SK-N-SH (cell line): ENCODE measurements at regions not wholly inside any gene's neighbourhood (a gene's known extent, or its start where the extent isn't known, plus 50 kb on each side); places are given as distances from the start of the nearest gene placed in this dataset.

Experiments
- CTCF ChIP-seq: fragments of 200-600 bp; sonication (generic); IDR thresholded peaks from 2 replicates; pipeline ENCODE4 v1.6.1; 2017; ENCODE audit warnings: antibody characterized with exemption, mild to moderate bottlenecking, moderate library complexity
- EP300 ChIP-seq, 2 experiments: IDR thresholded peaks; 2 replicates each; pipeline versions ENCODE4 v1.4.0 to v1.6.1; 2012; ENCODE audit warnings: borderline replicate concordance in 1 of 2, low read depth in 1 of 2, low read length in 1 of 2
- GABPA ChIP-seq: IDR thresholded peaks from 2 replicates; pipeline ENCODE4 v1.4.0; 2012; ENCODE audit warnings: low read depth, mild to moderate bottlenecking
- MAX ChIP-seq: IDR thresholded peaks from 2 replicates; pipeline ENCODE4 v1.4.0; 2012; ENCODE audit warnings: low read depth
- MXI1 ChIP-seq: IDR thresholded peaks from 2 replicates; pipeline ENCODE4 v1.6.1; 2012; ENCODE audit warnings: mild to moderate bottlenecking, low read depth, low read length, improper control_type of control experiment
- PBX3 ChIP-seq: IDR thresholded peaks from 2 replicates; pipeline ENCODE4; 2012
- POLR2AphosphoS5 ChIP-seq: IDR thresholded peaks from 2 replicates; pipeline ENCODE4 v1.6.1; 2012; ENCODE audit warnings: low read depth, low read length
- RAD21 ChIP-seq: IDR thresholded peaks from 2 replicates; pipeline ENCODE4 v1.6.1; 2012; ENCODE audit warnings: mild to moderate bottlenecking, low read length
- SMC3 ChIP-seq: IDR thresholded peaks from 2 replicates; pipeline ENCODE4 v1.6.1; 2012; ENCODE audit warnings: low read depth, low read length, improper control_type of control experiment
- TAF1 ChIP-seq: IDR thresholded peaks from 2 replicates; pipeline ENCODE4 v1.6.1; 2012; ENCODE audit warnings: low read depth, mild to moderate bottlenecking, low read length, moderate library complexity, borderline replicate concordance
- TEAD4 ChIP-seq: IDR thresholded peaks from 2 replicates; pipeline ENCODE4 v1.4.0; 2012; ENCODE audit warnings: mild to moderate bottlenecking, borderline replicate concordance; ENCODE audit not compliant: insufficient read depth
- USF1 ChIP-seq: IDR thresholded peaks from 2 replicates; pipeline ENCODE4 v1.4.0; 2012; ENCODE audit warnings: low read depth, borderline replicate concordance
- TF ChIP-seq, protein P1 (sequence below): IDR thresholded peaks from 2 replicates; pipeline ENCODE4 v1.6.1; 2012; ENCODE audit warnings: mild to moderate bottlenecking, low read depth, low read length, moderate library complexity

GRCh38 chr2:147181351-147182029 is 663.3 kb upstream of the ACVR2A start:
- TF ChIP-seq PBX3 (no peak), POLR2AphosphoS5 (no peak), CTCF (no peak), SMC3 (no peak), MXI1 (no peak), EP300 (IDR thresholded peaks at IDR 0.05; ENCODE audit: borderline replicate concordance in 1 of 2, low read depth in 1 of 2, low read length in 1 of 2) (no peak), TEAD4 (no peak), GABPA (no peak), RAD21 (no peak), MAX (no peak), TAF1 (no peak), USF1 (no peak)
- TF ChIP-seq, protein P1, sequence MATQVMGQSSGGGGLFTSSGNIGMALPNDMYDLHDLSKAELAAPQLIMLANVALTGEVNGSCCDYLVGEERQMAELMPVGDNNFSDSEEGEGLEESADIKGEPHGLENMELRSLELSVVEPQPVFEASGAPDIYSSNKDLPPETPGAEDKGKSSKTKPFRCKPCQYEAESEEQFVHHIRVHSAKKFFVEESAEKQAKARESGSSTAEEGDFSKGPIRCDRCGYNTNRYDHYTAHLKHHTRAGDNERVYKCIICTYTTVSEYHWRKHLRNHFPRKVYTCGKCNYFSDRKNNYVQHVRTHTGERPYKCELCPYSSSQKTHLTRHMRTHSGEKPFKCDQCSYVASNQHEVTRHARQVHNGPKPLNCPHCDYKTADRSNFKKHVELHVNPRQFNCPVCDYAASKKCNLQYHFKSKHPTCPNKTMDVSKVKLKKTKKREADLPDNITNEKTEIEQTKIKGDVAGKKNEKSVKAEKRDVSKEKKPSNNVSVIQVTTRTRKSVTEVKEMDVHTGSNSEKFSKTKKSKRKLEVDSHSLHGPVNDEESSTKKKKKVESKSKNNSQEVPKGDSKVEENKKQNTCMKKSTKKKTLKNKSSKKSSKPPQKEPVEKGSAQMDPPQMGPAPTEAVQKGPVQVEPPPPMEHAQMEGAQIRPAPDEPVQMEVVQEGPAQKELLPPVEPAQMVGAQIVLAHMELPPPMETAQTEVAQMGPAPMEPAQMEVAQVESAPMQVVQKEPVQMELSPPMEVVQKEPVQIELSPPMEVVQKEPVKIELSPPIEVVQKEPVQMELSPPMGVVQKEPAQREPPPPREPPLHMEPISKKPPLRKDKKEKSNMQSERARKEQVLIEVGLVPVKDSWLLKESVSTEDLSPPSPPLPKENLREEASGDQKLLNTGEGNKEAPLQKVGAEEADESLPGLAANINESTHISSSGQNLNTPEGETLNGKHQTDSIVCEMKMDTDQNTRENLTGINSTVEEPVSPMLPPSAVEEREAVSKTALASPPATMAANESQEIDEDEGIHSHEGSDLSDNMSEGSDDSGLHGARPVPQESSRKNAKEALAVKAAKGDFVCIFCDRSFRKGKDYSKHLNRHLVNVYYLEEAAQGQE, result no peak
